ENCODE measurements at regions not wholly inside any gene's neighbourhood (a gene's known extent, or its start where the extent isn't known, plus 50 kb on each side); places are given as distances from the start of the nearest gene placed in this dataset.

DNA sequence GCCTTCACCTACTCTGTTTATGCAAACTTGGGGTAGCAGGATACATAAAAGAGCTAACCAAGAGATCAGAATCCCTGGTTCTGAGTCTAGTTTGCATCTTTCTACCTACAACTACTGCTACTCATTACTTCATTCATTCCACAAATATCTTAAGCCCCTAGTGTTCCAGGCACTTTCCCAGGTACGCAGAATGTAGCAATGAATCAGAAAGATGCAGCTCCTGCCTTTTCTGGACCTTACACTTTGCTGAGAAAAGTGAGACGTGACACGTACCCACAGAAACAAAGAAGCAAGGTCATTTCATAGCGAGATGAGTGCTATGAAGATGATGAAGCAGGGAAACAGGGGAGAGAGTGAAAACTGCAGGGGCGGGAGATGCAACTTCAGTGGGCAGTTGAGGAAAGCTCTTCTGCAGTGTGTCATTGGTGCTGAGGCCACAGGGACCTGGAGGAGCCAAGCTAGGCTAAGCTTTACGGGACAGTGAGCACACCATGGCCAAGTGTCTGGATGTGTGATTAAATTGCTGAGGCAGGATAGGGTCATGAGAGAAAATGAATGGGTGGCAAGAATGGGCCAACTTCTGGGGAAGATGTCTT is 167.9 kb downstream of the TNFSF18 start:
- intact Hi-C loops (cut with DNase I; ENCODE audit: low total_unique reads) = no loop called here
- no peak overlapping the region for H3K4me3 ChIP-seq (ENCODE audit: low read depth, poor library complexity, severe bottlenecking)
- 90 to 91% methylated on average over 6 of the region's 6 CpGs for WGBS, 2 donors
- TF ChIP-seq, protein P1, sequence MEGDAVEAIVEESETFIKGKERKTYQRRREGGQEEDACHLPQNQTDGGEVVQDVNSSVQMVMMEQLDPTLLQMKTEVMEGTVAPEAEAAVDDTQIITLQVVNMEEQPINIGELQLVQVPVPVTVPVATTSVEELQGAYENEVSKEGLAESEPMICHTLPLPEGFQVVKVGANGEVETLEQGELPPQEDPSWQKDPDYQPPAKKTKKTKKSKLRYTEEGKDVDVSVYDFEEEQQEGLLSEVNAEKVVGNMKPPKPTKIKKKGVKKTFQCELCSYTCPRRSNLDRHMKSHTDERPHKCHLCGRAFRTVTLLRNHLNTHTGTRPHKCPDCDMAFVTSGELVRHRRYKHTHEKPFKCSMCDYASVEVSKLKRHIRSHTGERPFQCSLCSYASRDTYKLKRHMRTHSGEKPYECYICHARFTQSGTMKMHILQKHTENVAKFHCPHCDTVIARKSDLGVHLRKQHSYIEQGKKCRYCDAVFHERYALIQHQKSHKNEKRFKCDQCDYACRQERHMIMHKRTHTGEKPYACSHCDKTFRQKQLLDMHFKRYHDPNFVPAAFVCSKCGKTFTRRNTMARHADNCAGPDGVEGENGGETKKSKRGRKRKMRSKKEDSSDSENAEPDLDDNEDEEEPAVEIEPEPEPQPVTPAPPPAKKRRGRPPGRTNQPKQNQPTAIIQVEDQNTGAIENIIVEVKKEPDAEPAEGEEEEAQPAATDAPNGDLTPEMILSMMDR (IDR thresholded peaks at IDR 0.05) = no peak
- TF ChIP-seq POLR2A (IDR thresholded peaks at IDR 0.05) = no peak
- DNase-seq (ENCODE audit: low spot score in 2 of 2) = no peak

DNA sequence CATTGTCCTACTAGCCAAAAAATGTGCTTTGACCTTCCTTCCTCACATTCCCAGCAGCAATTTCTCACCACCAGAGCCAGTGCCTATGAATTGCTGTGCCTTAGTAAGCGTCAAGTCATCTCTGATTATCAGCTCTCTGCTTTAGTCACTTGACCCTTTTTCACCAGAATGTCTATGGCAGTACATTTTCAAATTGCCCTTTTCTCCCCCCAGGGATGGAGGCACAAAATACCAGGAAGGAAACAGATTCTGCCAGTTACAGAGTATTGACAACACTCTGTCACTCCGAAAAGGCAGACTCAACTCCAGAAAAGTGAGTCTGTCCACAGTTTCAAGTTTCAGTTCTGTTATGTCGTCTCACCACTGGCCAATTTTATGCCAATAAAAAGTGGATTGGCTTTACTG is 167.4 kb downstream of the TNFSF18 start:
- TF ChIP-seq, protein P1 (IDR thresholded peaks at IDR 0.05) = no peak
- TF ChIP-seq POLR2A (IDR thresholded peaks at IDR 0.05) = no peak
- no peak for DNase-seq (ENCODE audit: low spot score in 2 of 2)
- H3K4me3 ChIP-seq (ENCODE audit: low read depth, poor library complexity, severe bottlenecking) = no peak overlapping the region
- WGBS, 2 donors = 74 to 75% methylated on average over 3 of the region's 3 CpGs
- intact Hi-C loops (cut with DNase I; ENCODE audit: low total_unique reads) = no loop called here

DNA sequence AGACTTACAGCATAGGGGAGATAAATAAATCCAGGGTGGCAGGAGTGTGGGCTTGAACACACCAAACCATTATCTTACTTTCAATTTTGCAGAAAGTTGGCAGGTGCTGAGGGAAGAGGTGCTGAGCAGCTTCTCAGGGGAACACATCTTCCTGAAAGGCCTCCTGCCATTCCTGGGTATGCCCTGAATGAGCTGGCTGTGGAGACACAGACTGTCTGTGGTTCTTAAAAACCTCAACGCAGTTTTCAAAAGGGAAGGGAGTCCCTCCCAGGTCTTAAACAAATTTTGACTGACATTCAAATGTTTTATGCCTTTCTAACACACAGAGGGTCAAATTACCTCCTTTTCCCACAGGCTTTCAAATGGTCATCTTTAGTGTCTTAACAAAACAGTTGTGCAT is 166.9 kb downstream of the TNFSF18 start:
- 59 to 67% methylated on average over 1 of the region's 1 CpG for WGBS, 2 donors
- DNase-seq (ENCODE audit: low spot score in 2 of 2) = no peak
- intact Hi-C loops (cut with DNase I; ENCODE audit: low total_unique reads) = no loop called here
- H3K4me3 ChIP-seq (ENCODE audit: low read depth, poor library complexity, severe bottlenecking) = no peak overlapping the region
- no peak for TF ChIP-seq POLR2A (IDR thresholded peaks at IDR 0.05)
- TF ChIP-seq, protein P1 (IDR thresholded peaks at IDR 0.05) = no peak

DNA sequence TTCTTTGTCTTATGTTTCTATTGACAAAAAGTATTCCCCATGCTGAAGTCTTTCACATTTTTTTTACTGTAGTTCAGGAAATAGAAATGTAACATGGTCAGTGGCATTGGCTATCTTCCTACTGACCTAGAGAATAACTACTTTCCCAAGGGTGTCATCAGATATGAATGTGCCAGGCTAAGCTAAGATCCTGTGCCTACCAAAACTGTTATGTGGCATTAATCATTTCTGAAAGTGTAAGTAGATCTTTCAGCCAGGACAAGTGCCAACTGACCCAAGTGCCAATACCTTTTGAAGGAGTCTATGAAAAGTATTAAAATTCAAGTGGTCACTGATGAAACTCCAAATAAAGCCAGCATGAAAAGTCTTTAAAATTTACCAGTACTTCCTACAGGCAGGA is 165.3 kb downstream of the TNFSF18 start:
- TF ChIP-seq, protein P1 (IDR thresholded peaks at IDR 0.05) = no peak
- TF ChIP-seq POLR2A (IDR thresholded peaks at IDR 0.05) = no peak
- no peak for DNase-seq (ENCODE audit: low spot score in 2 of 2)
- H3K4me3 ChIP-seq (ENCODE audit: low read depth, poor library complexity, severe bottlenecking) = no peak overlapping the region
- intact Hi-C loops (cut with DNase I; ENCODE audit: low total_unique reads) = no loop called here

DNA sequence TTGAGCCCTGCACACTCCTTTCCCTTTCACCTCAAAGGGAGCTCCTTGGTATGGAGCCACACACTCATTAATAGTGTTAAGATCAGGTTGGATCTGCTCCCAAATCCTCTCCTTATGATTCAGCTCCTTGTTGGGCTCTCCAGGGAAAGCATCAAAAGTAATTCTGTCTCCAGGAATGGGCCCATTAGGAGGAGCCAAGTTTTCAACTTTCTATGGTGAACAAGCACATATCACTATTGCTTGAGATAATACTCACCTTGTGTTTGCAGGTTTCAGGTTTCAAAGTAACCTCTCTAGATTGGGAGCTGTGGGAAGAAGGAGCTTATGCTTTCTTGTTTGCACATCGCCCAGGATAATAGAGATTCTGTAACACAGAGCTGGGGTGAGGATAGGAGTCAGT is 164.8 kb downstream of the TNFSF18 start:
- no peak overlapping the region for H3K4me3 ChIP-seq (ENCODE audit: low read depth, poor library complexity, severe bottlenecking)
- no peak for DNase-seq (ENCODE audit: low spot score in 2 of 2)
- intact Hi-C loops (cut with DNase I; ENCODE audit: low total_unique reads) = no loop called here
- TF ChIP-seq, protein P1 (IDR thresholded peaks at IDR 0.05) = no peak
- no peak for TF ChIP-seq POLR2A (IDR thresholded peaks at IDR 0.05)
- WGBS, 2 donors = 70 to 81% methylated on average over 1 of the region's 1 CpG

DNA sequence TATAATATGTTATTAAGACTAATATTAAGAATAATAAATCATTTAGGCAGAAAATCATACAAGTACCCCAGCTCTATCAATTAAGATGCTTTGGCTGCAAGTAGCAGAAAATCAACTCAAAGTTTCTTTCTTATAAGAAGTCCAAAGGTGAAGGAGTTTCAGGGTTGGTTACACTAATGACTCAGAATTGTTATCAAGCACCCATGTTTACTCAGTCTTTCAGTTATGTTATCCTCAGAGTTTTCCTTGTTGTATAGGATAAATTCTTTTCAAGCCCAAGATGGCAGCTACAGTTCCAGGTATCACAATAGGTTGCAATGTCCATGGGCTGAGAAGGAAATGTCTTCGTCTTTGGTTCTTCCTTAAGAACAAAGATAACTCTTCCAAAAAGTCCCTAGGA is 163.6 kb downstream of the TNFSF18 start:
- no peak for DNase-seq (ENCODE audit: low spot score in 2 of 2)
- intact Hi-C loops (cut with DNase I; ENCODE audit: low total_unique reads) = no loop called here
- TF ChIP-seq POLR2A (IDR thresholded peaks at IDR 0.05) = no peak
- TF ChIP-seq, protein P1 (IDR thresholded peaks at IDR 0.05) = no peak
- WGBS, 2 donors = 100% methylated on average over 1 of the region's 1 CpG
- no peak overlapping the region for H3K4me3 ChIP-seq (ENCODE audit: low read depth, poor library complexity, severe bottlenecking)
